HepG2 (cell line): ENCODE measurements at regions not wholly inside any gene's neighbourhood (a gene's known extent, or its start where the extent isn't known, plus 50 kb on each side); places are given as distances from the start of the nearest gene placed in this dataset.
"Not testable (repeated sequence)": the region's sequence is repeated elsewhere in the genome, so short reads cannot be mapped to it uniquely, and the experiment has no call there.

Experiments
- ATAC-seq: fragments of 200-7000 bp; cut with Tn5 transposase; 3 replicates; pipeline ENCODE4 v1.9.1; 2020; ENCODE audit warnings: mild to moderate bottlenecking, moderate library complexity
- BruUV-seq: library from RNA; stranded (reverse); fragments of 400-500 nt; replicated peaks from 2 replicates; lab custom pipeline; 2021; lab: Mats Ljungman, UMichigan
- CTCF ChIA-PET: fragments of 300-600 bp; formaldehyde crosslinking; extraction: SDS; loops from one replicate; lab custom pipeline; 2021; ENCODE audit warnings: low total read pairs, inconsistent platforms, low intra/inter-chr PET ratio; lab: Yijun Ruan, JAX
- POLR2A ChIA-PET: fragments of 350-600 bp; sonication (Branson Sonifier 250); formaldehyde crosslinking; loops from one replicate; lab custom pipeline; 2020; ENCODE audit warnings: antibody characterized with exemption, inconsistent platforms; lab: Yijun Ruan, JAX
- DNase-seq: peaks from one replicate; pipeline ENCODE4 v3.0.0-alpha.2; 2015; ENCODE audit warnings: low spot score
- FAIRE-seq: peaks from 3 replicates; lab custom pipeline; 2011; peaks lifted over from hg19 to GRCh38; lab: Jason Lieb, UNC
- H2AFZ ChIP-seq: one replicate; pipeline ENCODE4 v1.6.1; 2011; ENCODE audit warnings: low read length, inconsistent platforms
- H3K27ac ChIP-seq: fragments of 300-600 bp; 3 replicates; pipeline ENCODE4 v1.8.0; 2011; ENCODE audit warnings: mixed run types, mild to moderate bottlenecking, mixed read lengths, low read length, inconsistent platforms; ENCODE audit not compliant: insufficient read depth; ENCODE audit errors: extremely low read length
- H3K27me3 ChIP-seq, 2 experiments: fragments of 200-600 bp in 1 of 2; 2 replicates in 1 of 2; 3 replicates in 1 of 2; pipeline versions ENCODE4 v1.6.0 to v1.8.0; 2011; ENCODE audit warnings: low read length in 2 of 2, mild to moderate bottlenecking in 2 of 2, moderate library complexity in 2 of 2, inconsistent platforms in 1 of 2; ENCODE audit not compliant: insufficient read depth in 2 of 2, control insufficient read depth in 1 of 2
- H3K36me3 ChIP-seq, 2 experiments: fragments of 200-600 bp in 1 of 2; replicated peaks in 1 of 2; 2 replicates in 1 of 2; 3 replicates in 1 of 2; pipeline versions ENCODE4 v1.5.1 to v1.8.0; 2011; ENCODE audit warnings: low read length in 2 of 2, inconsistent platforms in 1 of 2; ENCODE audit not compliant: insufficient read depth in 2 of 2, control insufficient read depth in 1 of 2
- H3K4me1 ChIP-seq: 2 replicates; pipeline ENCODE4 v1.5.1; 2012; ENCODE audit warnings: low read length, inconsistent platforms; ENCODE audit not compliant: insufficient read depth
- H3K4me2 ChIP-seq: 2 replicates; pipeline ENCODE4 v1.6.0; 2011; ENCODE audit warnings: low read depth, low read length, inconsistent platforms
- H3K4me3 ChIP-seq, 3 experiments: fragments of 200-600 bp in 1 of 3; sonication (generic), shearing (Covaris generic) in 1 of 3; replicated peaks in 1 of 3; 2 replicates each; pipeline ENCODE4 v1.5.1; 2011 to 2016; ENCODE audit warnings: low read length in 3 of 3, inconsistent platforms in 2 of 3, low read depth in 2 of 3, mild to moderate bottlenecking in 2 of 3, control low read depth in 1 of 3, mixed read lengths in 1 of 3; ENCODE audit not compliant: insufficient read depth in 1 of 3
- H3K79me2 ChIP-seq: one replicate; pipeline ENCODE4 v1.6.1; 2011; ENCODE audit warnings: low read length, inconsistent platforms; ENCODE audit not compliant: insufficient read depth
- H3K9ac ChIP-seq: 2 replicates; pipeline ENCODE4 v1.6.0; 2011; ENCODE audit warnings: mild to moderate bottlenecking, low read depth, low read length, inconsistent platforms; ENCODE audit not compliant: insufficient read depth
- H3K9me3 ChIP-seq: 2 replicates; pipeline ENCODE4 v1.5.1; 2012; ENCODE audit warnings: mild to moderate bottlenecking, low read length
- H4K20me1 ChIP-seq: 2 replicates; pipeline ENCODE4 v1.6.0; 2011; ENCODE audit warnings: inconsistent platforms, mild to moderate bottlenecking, low read length, moderate library complexity; ENCODE audit not compliant: insufficient read depth
- E2F2 ChIP-seq: sonication (generic); formaldehyde crosslinking; IDR thresholded peaks from 2 replicates; pipeline ENCODE4 v1.4.0; 2020; ENCODE audit warnings: missing genetic modification reagents, borderline replicate concordance
- GPN1 ChIP-seq: sonication (generic); formaldehyde crosslinking; IDR thresholded peaks from 2 replicates; pipeline ENCODE4 v1.5.1; 2020; ENCODE audit warnings: missing genetic modification reagents, borderline replicate concordance
- SPEN ChIP-seq: sonication (generic); formaldehyde crosslinking; IDR thresholded peaks from 2 replicates; pipeline ENCODE4 v1.5.1; 2020; ENCODE audit warnings: low read depth, mild to moderate bottlenecking, missing genetic modification reagents
- TSC22D2 ChIP-seq: sonication (generic); formaldehyde crosslinking; IDR thresholded peaks from 2 replicates; pipeline ENCODE4 v1.5.1; 2020; ENCODE audit warnings: missing genetic modification reagents, mild to moderate bottlenecking, borderline replicate concordance
- ZFP37 ChIP-seq: sonication (generic); formaldehyde crosslinking; IDR thresholded peaks from 2 replicates; pipeline ENCODE4 v1.4.0; 2020; ENCODE audit warnings: missing genetic modification reagents, borderline replicate concordance
- ZNF234 ChIP-seq: sonication (generic); formaldehyde crosslinking; conservative IDR thresholded peaks from 2 replicates; pipeline ENCODE4 v1.5.1; 2020; ENCODE audit warnings: mild to moderate bottlenecking, missing genetic modification reagents
- ZNF281 ChIP-seq: sonication (generic); formaldehyde crosslinking; IDR thresholded peaks from 2 replicates; pipeline ENCODE4 v1.4.0; 2020; ENCODE audit warnings: missing genetic modification reagents, borderline replicate concordance
- ZNF556 ChIP-seq: sonication (generic); formaldehyde crosslinking; IDR thresholded peaks from 2 replicates; pipeline ENCODE4 v1.4.0; 2020; ENCODE audit warnings: mild to moderate bottlenecking, missing genetic modification reagents, borderline replicate concordance
- WGBS: methylation state at CpG from one replicate; pipeline ENCODE4 v1.1.6; 2017; ENCODE audit warnings: low lambda C conversion rate; 5-methylcytosine and 5-hydroxymethylcytosine counted together
- in situ Hi-C: cut with HindIII; loops from 2 replicates; pipeline ENCODE4 v1.10.0; 2017; ENCODE audit warnings: low pct_unique_long_range_greater_than_20kb; ENCODE audit not compliant: extremely low pct_ligation_motif_present
- intact Hi-C: fragments of 100-400 bp; cut with micrococcal nuclease; formaldehyde crosslinking; loops from one replicate; pipeline ENCODE4 v1.10.0; 2022; ENCODE audit not compliant: unreplicated experiment

- H3K4me2 ChIP-seq, H3K4me1 ChIP-seq, intact Hi-C loops, H3K27ac ChIP-seq, FAIRE-seq, H3K27me3 ChIP-seq, H3K9me3 ChIP-seq, H3K9ac ChIP-seq, ATAC-seq, DNase-seq, H3K4me3 ChIP-seq, H4K20me1 ChIP-seq, H2AFZ ChIP-seq, CTCF ChIA-PET, H3K36me3 ChIP-seq: not testable (repeated sequence)
- 86% methylated on average over 18 of the region's 28 CpGs for WGBS
- TF ChIP-seq ZNF281 (CRISPR knock-in tag) = peak; percentile 48; the same call in 1 of the 2 replicates
- TF ChIP-seq, all 625 proteins: peak for 1; not testable (repeated sequence) for 624
- BruUV-seq, POLR2A ChIA-PET, in situ Hi-C loops, H3K79me2 ChIP-seq: not testable (repeated sequence)
These were observed 347.3 kb downstream of the HINT1 start for GRCh38 chr5:130817598-130818384.

GRCh38 chr5:130815246-130815645 lies 349.8 kb downstream of the HINT1 start:
- no peaks in the 10 kb centered on the region for H4K20me1 ChIP-seq
- no peak overlapping the region for H2AFZ ChIP-seq
- DNase-seq (no peak), FAIRE-seq (no peak), ATAC-seq (no peak)
- intact Hi-C loops = no loop called here
- BruUV-seq = no TSS peak
- no peak overlapping the region for H3K4me2 ChIP-seq
- H3K27ac ChIP-seq = no peak overlapping the region
- H3K4me1 ChIP-seq = no peaks in the 10 kb centered on the region
- no peaks in the 10 kb centered on the region for H3K9me3 ChIP-seq
- no peaks in the 10 kb centered on the region for H3K79me2 ChIP-seq
- H3K36me3 ChIP-seq = no peaks in the 10 kb centered on the region
- CTCF ChIA-PET = no interaction called here
- no peak for TF ChIP-seq ZFP37
- no peak for TF ChIP-seq ZNF556 (CRISPR knock-in tag)
- TF ChIP-seq GPN1 = no peak
- no peak for TF ChIP-seq E2F2 (CRISPR knock-in tag)
- TF ChIP-seq TSC22D2 (CRISPR knock-in tag) = no peak
- TF ChIP-seq ZNF234 (CRISPR knock-in tag) = no peak
- TF ChIP-seq SPEN = no peak
- no peak overlapping the region for H3K4me3 ChIP-seq
- in situ Hi-C loops = no loop called here
- POLR2A ChIA-PET = no interaction called here
- no peak overlapping the region for H3K9ac ChIP-seq
- no peaks in the 10 kb centered on the region for H3K27me3 ChIP-seq
